ENCODE measurements at regions not wholly inside any gene's neighbourhood (a gene's known extent, or its start where the extent isn't known, plus 50 kb on each side); places are given as distances from the start of the nearest gene placed in this dataset.
A peak's percentile ranks its signal among the peaks of the same experiment; 100 is the strongest.

DNA sequence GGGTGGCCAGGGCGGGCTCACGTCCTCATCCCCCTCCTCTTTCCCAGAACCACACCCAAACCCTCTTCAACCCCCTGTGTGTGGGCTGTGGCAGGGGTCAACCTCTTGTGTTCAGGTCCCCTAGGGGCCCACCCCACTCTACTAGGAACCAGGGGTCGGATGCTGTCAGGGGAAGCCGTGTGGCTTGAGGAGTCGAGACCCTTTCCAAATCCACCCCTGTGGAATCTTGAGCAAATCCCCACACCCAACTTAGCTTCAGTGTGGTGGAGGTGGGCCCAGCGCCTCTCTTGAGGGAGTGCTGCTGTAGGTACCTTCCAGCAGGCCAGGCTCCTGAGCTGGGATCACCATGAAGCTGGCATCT, 121.5 kb downstream of the MRM1 start:
- no peaks in the 10 kb centered on the region for H3K9me3 Mint-ChIP-seq

DNA sequence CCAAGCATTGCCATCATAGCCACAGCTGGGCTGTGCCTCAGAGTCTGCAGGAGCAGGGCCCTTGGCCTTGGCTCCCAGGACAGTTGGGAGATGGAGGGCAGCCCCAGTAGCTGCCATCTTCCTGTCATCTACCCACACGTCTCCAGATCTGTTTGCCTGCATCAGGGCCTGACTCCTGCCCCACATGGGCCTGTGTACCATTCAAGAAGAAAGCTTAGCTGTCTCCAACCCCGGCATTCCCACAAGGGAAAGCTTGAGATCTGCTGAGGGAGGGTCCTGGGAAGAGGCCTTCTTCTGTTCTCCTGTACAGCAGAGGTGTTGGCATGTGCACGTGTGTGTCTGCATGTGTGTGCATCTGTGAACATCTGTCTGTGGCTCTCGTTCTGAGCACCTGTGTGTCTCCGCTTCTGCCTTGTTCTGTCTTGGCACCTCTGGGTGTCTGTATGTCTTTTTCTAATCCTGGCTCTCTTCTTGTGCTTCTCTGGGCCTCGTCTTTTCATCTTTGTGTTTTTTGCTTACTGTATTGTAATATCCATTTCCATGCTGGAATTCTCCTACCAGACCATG, 122.2 kb downstream of the MRM1 start:
- no peaks in the 10 kb centered on the region for H3K9me3 Mint-ChIP-seq
- no peaks in the 10 kb centered on the region for H3K36me3 Mint-ChIP-seq
- ATAC-seq (no peak), DNase-seq (ENCODE audit: low spot score) (no peak)
- H3K27ac Mint-ChIP-seq, result no peak overlapping the region
- TF ChIP-seq, protein P1, sequence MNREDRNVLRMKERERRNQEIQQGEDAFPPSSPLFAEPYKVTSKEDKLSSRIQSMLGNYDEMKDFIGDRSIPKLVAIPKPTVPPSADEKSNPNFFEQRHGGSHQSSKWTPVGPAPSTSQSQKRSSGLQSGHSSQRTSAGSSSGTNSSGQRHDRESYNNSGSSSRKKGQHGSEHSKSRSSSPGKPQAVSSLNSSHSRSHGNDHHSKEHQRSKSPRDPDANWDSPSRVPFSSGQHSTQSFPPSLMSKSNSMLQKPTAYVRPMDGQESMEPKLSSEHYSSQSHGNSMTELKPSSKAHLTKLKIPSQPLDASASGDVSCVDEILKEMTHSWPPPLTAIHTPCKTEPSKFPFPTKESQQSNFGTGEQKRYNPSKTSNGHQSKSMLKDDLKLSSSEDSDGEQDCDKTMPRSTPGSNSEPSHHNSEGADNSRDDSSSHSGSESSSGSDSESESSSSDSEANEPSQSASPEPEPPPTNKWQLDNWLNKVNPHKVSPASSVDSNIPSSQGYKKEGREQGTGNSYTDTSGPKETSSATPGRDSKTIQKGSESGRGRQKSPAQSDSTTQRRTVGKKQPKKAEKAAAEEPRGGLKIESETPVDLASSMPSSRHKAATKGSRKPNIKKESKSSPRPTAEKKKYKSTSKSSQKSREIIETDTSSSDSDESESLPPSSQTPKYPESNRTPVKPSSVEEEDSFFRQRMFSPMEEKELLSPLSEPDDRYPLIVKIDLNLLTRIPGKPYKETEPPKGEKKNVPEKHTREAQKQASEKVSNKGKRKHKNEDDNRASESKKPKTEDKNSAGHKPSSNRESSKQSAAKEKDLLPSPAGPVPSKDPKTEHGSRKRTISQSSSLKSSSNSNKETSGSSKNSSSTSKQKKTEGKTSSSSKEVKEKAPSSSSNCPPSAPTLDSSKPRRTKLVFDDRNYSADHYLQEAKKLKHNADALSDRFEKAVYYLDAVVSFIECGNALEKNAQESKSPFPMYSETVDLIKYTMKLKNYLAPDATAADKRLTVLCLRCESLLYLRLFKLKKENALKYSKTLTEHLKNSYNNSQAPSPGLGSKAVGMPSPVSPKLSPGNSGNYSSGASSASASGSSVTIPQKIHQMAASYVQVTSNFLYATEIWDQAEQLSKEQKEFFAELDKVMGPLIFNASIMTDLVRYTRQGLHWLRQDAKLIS (CRISPR knock-in tag; IDR thresholded peaks at IDR 0.05; ENCODE audit: borderline replicate concordance), result no peak
- H3K4me1 Mint-ChIP-seq, result peaks cover 41% of the 10 kb centered on the region
- no peak overlapping the region for H3K4me3 Mint-ChIP-seq
- ChIA-PET CTCF (interaction anchor here (1.0 to 2.0 kb wide), 3 partner anchors 16 to 32 kb away, joined by 3 to 9 read pairs (median 8); no protein-coding TSS in a partner anchor), POLR2A (no interaction called here)
- H3K27me3 Mint-ChIP-seq (ENCODE audit: low read depth), result peaks cover 6% of the 10 kb centered on the region

More for the DNA sequence above, 121.5 kb downstream of the MRM1 start:
- no peak for TF ChIP-seq SOX15 (CRISPR knock-in tag; IDR thresholded peaks at IDR 0.05)
- TF ChIP-seq TCF7 (CRISPR knock-in tag; IDR thresholded peaks at IDR 0.05; ENCODE audit: low read depth), result no peak
- TF ChIP-seq, protein P2, sequence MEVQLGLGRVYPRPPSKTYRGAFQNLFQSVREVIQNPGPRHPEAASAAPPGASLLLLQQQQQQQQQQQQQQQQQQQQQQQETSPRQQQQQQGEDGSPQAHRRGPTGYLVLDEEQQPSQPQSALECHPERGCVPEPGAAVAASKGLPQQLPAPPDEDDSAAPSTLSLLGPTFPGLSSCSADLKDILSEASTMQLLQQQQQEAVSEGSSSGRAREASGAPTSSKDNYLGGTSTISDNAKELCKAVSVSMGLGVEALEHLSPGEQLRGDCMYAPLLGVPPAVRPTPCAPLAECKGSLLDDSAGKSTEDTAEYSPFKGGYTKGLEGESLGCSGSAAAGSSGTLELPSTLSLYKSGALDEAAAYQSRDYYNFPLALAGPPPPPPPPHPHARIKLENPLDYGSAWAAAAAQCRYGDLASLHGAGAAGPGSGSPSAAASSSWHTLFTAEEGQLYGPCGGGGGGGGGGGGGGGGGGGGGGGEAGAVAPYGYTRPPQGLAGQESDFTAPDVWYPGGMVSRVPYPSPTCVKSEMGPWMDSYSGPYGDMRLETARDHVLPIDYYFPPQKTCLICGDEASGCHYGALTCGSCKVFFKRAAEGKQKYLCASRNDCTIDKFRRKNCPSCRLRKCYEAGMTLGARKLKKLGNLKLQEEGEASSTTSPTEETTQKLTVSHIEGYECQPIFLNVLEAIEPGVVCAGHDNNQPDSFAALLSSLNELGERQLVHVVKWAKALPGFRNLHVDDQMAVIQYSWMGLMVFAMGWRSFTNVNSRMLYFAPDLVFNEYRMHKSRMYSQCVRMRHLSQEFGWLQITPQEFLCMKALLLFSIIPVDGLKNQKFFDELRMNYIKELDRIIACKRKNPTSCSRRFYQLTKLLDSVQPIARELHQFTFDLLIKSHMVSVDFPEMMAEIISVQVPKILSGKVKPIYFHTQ (CRISPR knock-in tag; IDR thresholded peaks at IDR 0.05), result no peak
- TF ChIP-seq MXD4 (CRISPR knock-in tag; IDR thresholded peaks at IDR 0.05; ENCODE audit: borderline replicate concordance), result no peak
- no peak for TF ChIP-seq RORB (CRISPR knock-in tag; IDR thresholded peaks at IDR 0.05)
- TF ChIP-seq PRRX2 (CRISPR knock-in tag; IDR thresholded peaks at IDR 0.05), result no peak
- TF ChIP-seq, protein P3, sequence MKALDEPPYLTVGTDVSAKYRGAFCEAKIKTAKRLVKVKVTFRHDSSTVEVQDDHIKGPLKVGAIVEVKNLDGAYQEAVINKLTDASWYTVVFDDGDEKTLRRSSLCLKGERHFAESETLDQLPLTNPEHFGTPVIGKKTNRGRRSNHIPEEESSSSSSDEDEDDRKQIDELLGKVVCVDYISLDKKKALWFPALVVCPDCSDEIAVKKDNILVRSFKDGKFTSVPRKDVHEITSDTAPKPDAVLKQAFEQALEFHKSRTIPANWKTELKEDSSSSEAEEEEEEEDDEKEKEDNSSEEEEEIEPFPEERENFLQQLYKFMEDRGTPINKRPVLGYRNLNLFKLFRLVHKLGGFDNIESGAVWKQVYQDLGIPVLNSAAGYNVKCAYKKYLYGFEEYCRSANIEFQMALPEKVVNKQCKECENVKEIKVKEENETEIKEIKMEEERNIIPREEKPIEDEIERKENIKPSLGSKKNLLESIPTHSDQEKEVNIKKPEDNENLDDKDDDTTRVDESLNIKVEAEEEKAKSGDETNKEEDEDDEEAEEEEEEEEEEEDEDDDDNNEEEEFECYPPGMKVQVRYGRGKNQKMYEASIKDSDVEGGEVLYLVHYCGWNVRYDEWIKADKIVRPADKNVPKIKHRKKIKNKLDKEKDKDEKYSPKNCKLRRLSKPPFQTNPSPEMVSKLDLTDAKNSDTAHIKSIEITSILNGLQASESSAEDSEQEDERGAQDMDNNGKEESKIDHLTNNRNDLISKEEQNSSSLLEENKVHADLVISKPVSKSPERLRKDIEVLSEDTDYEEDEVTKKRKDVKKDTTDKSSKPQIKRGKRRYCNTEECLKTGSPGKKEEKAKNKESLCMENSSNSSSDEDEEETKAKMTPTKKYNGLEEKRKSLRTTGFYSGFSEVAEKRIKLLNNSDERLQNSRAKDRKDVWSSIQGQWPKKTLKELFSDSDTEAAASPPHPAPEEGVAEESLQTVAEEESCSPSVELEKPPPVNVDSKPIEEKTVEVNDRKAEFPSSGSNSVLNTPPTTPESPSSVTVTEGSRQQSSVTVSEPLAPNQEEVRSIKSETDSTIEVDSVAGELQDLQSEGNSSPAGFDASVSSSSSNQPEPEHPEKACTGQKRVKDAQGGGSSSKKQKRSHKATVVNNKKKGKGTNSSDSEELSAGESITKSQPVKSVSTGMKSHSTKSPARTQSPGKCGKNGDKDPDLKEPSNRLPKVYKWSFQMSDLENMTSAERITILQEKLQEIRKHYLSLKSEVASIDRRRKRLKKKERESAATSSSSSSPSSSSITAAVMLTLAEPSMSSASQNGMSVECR (CRISPR knock-in tag; IDR thresholded peaks at IDR 0.05; ENCODE audit: borderline replicate concordance), result no peak
- no peak for DNase-seq (ENCODE audit: low spot score)
- no peak for ATAC-seq
- POLR2A ChIA-PET, result interaction anchor here (0.8 kb wide), 1 partner anchor 16 kb away, joined by 6 read pairs; no protein-coding TSS in a partner anchor
- H3K36me3 Mint-ChIP-seq, result no peaks in the 10 kb centered on the region
- H3K4me3 Mint-ChIP-seq, result peak overlapping the region; percentile 14; the same call in 1 of the 2 replicates
- H3K27ac Mint-ChIP-seq, result no peak overlapping the region
- H3K4me1 Mint-ChIP-seq, result peaks cover 35% of the 10 kb centered on the region
- peaks cover 4% of the 10 kb centered on the region; the same call in 1 of the 2 replicates for H3K27me3 Mint-ChIP-seq (ENCODE audit: low read depth)
- CTCF ChIA-PET, result interaction anchor here (0.8 to 2.0 kb wide), 3 partner anchors 16 to 36 kb away, joined by 4 to 9 read pairs (median 8); no protein-coding TSS in a partner anchor

DNA sequence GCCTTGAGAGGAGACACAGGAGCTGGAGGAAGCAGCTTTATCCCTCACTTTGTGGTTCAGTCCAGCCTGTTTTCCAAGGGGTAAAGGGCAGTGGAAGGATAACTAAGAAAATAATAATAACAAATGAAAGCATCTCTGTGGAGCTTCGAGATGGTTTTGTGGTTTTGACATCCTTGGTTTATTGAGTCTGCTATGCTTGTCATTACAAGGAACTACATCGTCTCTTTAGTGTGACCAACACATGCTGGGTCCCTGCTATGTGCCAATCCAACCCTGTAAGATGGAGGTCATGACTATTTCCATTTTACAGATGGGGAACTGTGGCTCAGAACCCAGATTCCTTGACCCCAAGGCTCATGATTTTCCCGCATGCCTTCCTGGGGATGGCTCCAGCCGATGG, 124.8 kb downstream of the MRM1 start:
- CTCF ChIA-PET, result no interaction called here
- Mint-ChIP-seq H3K27me3 (ENCODE audit: low read depth) (peaks cover 11% of the 10 kb centered on the region), H3K4me1 (peaks cover 59% of the 10 kb centered on the region), H3K4me3 (no peak overlapping the region), H3K36me3 (no peaks in the 10 kb centered on the region), H3K9me3 (no peaks in the 10 kb centered on the region), H3K27ac (no peak overlapping the region)
- POLR2A ChIA-PET, result no interaction called here
- ATAC-seq, result no peak
- DNase-seq (ENCODE audit: low spot score), result no peak
- no peak for TF ChIP-seq ZNF423 (CRISPR knock-in tag; IDR thresholded peaks at IDR 0.05)
- no peak for TF ChIP-seq CBFB (CRISPR knock-in tag; IDR thresholded peaks at IDR 0.05; ENCODE audit: low read depth)
- TF ChIP-seq, protein P4, sequence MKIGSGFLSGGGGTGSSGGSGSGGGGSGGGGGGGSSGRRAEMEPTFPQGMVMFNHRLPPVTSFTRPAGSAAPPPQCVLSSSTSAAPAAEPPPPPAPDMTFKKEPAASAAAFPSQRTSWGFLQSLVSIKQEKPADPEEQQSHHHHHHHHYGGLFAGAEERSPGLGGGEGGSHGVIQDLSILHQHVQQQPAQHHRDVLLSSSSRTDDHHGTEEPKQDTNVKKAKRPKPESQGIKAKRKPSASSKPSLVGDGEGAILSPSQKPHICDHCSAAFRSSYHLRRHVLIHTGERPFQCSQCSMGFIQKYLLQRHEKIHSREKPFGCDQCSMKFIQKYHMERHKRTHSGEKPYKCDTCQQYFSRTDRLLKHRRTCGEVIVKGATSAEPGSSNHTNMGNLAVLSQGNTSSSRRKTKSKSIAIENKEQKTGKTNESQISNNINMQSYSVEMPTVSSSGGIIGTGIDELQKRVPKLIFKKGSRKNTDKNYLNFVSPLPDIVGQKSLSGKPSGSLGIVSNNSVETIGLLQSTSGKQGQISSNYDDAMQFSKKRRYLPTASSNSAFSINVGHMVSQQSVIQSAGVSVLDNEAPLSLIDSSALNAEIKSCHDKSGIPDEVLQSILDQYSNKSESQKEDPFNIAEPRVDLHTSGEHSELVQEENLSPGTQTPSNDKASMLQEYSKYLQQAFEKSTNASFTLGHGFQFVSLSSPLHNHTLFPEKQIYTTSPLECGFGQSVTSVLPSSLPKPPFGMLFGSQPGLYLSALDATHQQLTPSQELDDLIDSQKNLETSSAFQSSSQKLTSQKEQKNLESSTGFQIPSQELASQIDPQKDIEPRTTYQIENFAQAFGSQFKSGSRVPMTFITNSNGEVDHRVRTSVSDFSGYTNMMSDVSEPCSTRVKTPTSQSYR (CRISPR knock-in tag; IDR thresholded peaks at IDR 0.05), result no peak
- TF ChIP-seq SP1 (CRISPR knock-in tag; conservative IDR thresholded peaks at IDR 0.05), result no peak
- no peak for TF ChIP-seq TEAD4 (CRISPR knock-in tag; IDR thresholded peaks at IDR 0.05)
- no peak for TF ChIP-seq EMX1 (CRISPR knock-in tag; IDR thresholded peaks at IDR 0.05)
- TF ChIP-seq MXD4 (CRISPR knock-in tag; IDR thresholded peaks at IDR 0.05; ENCODE audit: borderline replicate concordance), result no peak

Data from WTC11 (cell line).